Activated T-helper 1 cell treated with Interleukin-2 at 50 U/mL for 16 hours (primary cell): ENCODE measurements at regions not wholly inside any gene's neighbourhood (a gene's known extent, or its start where the extent isn't known, plus 50 kb on each side); places are given as distances from the start of the nearest gene placed in this dataset.

Experiments used
- DNase-seq: peaks from one replicate; pipeline ENCODE4 v3.0.0-alpha.2; 2020; ENCODE audit warnings: low read depth

DNA sequence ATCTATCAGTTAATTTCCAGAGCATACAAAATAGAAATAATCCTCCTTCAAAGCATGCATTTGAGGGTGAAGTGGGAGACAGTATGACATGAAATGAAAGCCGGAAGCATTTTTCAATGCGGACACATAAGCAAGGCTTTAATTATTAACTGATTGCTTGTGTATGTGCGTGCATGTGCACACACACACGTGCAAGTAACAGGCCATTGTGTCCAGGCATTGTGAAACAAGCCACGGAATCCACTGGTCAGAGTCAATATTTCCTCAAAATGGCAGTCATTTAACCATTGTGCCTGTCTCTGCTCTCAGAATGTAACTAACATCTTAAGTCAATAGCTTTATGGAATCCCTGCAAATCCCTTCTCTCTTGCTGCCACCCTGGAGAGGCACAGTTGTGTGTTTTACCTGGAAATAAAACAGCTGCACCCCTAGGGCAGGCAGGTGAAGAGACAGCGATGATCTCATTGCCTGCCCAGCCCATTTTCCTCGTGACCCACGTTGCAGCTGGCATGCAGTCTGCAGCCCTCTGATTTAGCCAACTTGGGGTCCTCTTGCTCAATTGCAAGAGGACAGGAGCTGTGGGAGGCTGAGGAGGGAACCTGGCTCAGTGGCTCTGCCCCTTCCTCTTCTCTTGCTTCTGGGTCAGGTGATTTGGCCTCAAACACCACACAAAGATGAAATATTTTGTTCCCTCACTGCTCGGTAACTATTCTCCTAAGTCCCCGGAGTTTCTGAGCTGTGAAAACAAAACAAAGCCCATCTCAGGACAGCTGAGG, 500.9 kb upstream of the ZMIZ1 start:
- DNase-seq: no peak

DNA sequence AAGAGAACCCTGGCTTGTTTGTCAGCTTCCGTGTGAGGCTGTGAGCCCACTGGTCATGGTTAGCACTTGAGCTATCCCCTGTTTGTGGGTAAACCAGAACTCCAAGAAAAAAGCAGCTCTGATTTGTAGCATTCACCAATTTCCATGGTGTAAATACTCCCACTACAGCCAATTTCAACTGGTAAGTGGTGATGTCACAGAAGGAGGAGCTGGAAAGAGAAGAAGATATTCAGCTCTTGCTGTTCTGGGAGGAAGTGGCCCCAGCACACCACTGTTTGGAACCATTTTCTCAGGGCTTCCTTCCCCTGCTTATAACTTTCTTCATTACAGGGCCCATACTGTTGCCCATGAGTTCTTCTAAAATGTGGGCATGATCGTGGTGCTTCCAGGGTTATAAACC, 500.1 kb upstream of the ZMIZ1 start:
- no peak for DNase-seq

DNA sequence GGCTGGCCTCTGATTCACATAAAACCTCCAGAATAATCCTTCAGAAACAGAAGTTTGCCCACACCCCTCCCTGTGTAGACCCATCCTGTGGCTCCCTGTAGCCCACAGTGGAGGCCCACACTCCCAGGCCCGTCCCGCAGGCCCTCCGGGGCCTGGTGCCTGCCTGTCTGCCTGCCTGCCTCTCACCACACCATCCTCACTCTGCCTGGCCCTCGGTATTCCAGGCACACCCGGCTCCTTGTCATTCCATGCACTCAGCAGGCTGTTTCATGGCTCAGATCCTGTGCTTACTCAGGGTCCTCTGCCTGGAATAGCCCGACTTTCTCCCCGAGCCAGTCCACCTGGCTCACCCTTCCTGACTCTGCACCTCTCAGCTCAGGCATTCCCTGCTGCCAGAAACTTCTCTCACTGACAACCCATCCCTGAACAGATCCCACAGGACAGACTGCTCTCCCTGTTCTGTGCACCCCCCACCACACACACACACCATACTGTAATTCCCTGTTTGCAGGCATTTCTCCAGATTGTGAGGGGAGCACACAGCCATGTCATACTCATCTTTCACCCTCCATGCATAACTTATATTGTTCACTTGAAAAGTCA, 498.0 kb upstream of the ZMIZ1 start:
- no peak for DNase-seq

DNA sequence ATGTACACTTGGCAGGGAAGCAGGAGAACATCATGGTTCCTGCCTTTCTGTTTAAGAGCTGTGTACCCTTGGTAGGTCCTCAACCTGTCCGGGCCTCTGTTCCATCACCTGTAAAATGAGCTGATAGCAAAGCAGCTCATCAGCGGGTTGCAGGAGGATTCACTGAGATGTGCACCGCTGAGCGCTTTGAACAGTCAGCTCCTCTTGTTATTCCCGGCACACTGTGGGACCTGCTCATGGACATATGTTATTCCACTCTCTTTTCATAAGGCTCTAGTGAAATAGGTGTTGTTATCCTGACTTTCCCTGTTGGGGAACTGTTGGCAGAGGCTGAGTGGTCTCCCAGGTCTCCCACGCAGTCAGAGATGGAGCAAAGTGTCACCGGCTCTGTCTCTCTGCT, 497.5 kb upstream of the ZMIZ1 start:
- DNase-seq: no peak

DNA sequence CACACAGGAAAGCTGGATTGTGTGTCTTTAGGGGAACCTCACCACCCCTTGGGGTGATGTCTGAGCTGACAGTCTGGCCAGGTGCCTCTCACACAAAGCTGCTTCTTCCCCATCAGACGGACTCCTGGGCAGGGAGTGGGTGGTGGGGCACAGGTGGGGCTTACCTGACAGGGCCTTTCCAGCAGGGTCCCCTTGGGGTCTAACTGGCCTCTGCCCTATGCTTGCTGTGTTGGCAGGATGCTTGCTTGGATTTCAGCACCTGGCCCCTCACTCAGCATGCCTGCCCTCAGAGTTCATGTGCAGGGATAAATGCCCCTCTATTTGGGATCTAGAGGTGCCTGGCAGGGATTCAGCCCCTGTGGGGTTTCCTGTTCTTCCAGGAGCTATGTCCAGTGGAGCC, 496.9 kb upstream of the ZMIZ1 start:
- no peak for DNase-seq

DNA sequence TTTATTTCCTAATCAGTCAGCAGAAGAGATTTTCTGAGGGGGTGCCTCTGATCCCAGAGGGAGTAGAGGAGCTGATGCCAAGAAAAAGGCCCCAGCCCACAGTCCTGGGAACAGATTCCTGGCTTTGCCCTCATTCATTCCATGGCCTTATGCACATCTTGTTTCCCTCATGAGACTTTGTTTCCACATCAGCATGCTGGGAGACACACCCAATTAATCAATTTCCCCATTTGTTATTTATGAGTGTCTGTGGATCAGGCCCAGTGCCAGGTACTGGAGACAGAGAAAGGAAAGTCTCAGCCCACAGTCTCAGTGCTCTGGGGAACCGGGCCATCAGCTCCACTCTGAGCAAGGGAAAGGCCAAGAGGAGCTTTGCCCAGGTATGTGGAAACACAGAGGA, 496.2 kb upstream of the ZMIZ1 start:
- no peak for DNase-seq

DNA sequence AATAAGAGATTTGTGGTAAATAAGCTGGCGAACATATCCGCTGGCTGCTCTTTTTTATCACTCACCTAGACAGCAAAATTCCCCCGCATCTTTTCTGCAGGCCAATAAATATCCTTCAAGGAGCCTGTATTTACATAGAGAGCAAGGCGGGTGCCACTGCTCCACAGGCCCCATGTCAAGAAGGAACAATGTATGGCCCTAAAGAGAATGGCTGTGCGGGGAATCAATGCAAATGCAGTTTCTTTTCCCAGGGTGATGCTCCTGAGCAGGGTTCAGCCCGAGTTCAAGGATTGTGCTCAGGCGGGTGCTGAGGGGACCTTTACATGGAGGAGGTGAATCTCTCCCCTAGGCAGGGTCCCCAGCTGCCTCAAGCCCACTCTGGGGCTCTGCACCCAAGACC, 494.2 kb upstream of the ZMIZ1 start:
- DNase-seq: no peak

DNA sequence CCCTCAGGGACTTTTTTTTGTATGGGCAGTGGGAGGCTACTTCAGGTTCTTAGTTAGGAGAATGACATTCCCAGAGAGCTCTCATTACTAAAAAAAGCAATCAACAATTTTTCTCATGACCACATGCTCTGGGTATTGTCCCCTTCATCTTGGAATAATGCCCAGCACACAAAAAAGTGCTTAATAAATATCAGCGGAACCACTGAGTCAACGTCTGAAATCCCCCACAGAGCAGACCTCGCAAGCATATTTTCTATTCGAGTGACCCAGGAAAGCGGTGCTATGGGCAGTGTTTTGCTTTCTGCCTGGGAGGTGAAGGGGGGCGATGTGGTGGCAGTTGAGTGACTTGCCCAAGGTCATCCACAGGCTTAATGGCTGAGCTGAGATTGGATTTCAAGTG, 493.4 kb upstream of the ZMIZ1 start:
- DNase-seq: no peak

DNA sequence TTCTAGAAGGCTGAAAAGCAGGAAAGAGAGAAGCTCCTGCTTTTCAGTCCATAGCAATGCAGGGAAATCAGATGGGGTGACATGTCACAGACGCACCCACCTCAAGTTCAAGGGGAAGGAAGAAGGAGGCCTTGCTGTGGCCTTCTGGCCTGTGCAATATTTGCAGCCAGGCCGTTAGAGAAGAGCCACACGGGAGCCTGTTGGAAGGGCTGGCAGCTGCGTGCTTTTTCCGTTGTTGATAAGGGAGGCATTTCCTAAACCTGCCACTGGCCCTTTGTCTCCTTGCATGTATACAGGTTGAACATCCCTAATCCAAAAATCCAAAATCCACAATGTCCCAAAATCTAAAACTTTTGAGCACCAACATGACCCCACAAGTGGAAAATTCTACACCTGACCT, 492.5 kb upstream of the ZMIZ1 start:
- no peak for DNase-seq

DNA sequence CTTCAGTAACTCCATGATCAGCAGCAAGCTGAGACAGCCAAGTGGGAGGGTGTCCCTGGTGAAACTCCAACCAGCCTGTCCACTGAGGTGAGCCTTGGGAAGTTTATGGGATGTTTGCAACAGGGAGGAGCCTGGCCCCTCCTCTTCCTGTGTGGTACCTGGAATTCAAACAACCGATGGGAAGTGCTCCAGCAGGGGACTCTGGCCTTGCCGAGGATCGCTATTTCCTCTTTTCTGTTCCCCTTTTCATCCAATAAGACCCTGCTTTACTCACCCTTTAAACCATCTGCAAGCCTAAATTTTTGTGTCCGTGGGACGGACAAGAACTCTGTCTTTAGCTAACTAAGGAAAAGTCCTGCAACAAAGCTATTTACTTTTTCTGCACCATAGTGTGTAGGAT, 491.1 kb upstream of the ZMIZ1 start:
- no peak for DNase-seq

DNA sequence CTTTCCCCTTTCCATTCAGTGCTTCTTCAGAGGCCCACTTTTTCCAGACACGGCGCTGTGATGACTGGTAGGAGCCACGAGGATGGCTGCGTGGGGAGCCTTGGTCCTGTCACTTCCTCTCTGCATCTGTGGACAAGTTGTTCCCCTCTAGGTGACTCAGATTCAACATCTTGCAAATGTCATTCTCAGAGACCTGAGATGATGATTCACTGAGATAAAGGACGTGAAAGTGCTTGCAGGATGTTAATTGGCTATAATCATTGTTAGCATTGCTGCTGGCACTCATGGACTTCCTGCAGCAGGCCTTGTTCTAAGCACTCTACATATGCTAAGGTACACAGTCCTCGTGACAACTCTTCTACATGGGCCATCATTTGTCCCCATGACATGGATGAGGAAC, 489.8 kb upstream of the ZMIZ1 start:
- DNase-seq: no peak

DNA sequence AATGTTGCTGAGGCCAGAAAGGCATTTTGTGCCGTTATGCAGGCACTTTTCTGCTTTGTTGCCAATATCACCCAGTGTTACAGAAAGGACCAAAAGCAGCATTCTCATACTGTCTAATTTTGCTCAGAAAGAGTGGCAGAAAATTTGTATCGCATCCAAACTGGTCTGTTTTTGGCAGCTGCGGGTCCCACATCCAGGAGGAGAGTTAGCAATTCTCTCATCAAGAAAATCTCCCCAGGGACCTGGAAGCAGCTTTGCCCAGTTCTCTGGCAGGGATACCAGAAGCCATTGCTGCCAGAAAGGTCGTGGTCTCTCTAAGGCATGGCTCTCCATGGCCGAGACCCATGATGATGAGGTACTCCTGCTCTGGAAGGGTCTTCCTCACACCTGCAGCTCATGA, 489.2 kb upstream of the ZMIZ1 start:
- no peak for DNase-seq

DNA sequence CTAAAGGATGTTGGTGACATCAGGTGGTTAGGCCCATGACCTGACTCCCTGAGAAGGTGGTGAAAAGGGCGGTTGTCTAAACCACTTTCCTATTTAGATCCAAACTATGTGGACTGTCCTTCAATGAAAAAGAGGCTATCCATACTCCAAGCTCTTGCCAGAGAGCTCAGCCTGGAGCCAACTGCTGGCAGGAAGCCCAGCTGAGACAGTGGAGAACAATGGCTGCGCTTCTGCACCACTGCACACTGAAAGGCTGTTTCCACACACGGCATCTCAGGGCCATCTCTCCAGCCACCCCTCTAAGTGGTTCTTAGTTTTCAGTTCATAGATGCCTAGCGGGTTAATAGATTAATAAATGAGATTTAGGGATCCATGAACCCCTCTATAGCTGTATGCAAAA, 488.8 kb upstream of the ZMIZ1 start:
- DNase-seq: no peak

DNA sequence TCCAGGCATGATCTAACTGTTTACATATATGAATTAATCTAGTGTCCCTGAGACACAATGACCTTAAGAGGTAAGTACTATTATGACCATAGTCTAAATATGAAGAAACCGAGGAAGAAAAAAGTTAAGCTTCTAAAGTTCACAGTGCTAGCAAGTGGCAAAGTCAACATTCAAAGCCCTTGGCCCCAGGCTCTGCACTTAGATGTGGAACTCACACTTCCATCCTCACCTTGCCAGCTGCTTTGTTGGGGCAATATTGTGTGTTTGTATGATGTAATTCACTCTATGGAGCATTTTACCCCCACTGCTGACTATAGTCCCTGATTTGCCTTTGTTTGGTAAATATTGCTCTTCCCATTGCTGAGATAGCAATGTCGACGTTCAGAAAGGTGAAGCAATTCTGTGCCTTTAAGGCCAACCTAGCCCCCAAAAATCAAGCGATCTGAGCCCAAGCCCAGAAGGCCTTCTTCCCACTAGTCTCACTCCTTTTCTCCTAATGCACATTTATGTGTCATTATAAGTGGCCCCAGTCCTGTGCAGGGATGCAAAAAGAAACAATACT, 487.6 kb upstream of the ZMIZ1 start:
- DNase-seq: no peak

DNA sequence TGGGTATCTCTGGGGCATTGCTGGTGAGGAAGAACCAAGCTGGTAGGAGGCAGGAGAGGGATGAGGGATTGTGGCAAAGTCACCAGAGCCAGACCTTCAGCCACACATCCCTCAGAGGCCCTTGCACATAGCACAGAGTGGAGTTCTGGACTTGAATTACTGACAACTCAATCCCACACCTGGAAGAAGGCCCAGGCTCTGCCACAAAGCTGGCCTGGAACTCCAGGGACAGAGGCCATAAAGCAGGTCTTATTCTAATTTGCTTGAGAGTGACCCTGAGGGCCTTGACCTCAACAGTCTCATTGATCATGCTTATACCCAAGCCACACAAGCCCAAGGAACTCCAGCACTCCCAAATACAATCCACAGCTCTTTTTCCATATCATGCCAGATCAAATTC, 486.2 kb upstream of the ZMIZ1 start:
- DNase-seq: no peak

DNA sequence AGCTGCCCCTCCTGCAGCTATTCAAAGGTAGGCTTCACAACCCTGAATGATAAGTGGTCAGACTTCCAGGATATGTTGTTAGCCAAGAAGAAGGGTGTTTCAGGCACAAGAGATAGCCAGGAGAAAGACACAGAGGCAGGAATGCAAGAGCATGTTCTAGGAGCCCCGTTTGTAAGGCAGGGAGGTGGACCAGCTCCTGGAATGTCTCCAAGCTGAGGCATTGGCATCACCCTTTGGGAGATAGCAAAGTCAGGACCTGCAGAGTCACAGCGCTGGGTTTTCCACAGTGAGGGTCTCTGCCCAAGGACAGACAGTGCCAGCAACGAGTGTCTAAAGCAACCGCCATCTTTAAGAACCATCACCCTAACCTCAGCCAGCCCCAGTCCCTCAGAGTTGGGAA, 484.5 kb upstream of the ZMIZ1 start:
- DNase-seq: no peak

DNA sequence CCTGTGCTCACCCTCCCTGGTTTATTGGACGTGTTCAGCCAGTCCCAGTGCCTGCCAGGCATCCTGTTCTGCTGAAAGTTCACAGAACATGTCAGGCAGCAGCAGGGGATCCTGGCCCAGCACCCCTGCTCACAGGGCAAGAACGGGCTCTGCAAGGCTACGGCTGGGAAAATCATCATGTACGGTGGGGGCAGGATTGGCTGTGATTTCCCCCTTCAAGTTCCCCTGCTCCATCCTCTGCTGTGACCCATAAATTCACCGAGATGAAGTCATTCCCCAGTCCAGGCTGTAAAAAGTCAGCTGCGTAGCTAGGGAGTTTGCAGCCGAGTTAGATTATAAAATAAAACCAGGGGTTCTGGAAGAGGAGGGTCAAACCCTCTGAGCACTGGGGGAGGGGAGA, 484.1 kb upstream of the ZMIZ1 start:
- DNase-seq: no peak

DNA sequence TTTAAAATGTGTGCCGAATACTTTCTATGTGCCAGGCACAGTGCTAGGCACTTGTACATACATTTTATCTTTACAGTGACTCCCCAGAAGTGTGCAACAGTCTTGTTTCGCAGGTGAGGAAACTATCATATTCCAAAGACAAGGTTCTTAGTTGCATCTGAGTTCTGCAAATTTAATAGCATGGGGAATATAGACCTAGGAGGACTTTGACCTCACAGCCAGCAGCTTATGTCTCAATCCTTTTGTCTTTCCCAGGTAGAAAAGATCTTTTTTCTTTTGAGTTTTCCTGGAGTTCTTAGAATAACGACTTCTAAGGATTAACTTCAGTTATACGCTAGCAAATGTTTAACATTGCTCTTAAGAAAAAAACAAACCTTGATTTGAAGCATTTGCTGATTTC, 482.8 kb upstream of the ZMIZ1 start:
- DNase-seq: no peak

DNA sequence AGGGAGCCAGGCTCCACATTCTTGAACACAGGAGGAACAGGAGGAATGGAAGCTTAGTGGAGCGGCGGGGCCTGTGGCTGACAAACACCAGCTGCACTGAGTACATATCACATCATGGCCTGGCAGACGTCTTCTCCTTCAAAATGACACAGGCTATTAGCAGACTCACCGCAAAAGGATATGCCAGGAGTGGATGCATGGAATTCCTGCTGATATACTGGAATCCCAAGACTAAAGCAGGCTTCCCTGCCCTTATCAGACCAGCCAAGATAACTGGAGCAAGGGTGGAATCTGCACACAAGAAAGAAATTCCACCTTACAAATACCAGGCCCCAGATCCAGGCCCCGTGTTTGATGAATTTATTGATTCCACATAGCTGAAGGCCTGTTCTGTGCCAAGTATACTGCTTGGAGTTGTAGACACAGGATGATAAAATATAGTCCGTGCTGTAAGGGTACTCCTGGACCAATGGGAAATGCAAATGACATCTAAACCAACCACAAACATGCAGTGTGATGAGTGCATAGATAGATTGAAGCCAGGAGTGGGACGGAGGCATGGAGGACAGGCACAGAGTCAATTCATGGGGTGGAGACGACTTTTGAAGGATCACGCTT, 480.5 kb upstream of the ZMIZ1 start:
- DNase-seq: no peak

DNA sequence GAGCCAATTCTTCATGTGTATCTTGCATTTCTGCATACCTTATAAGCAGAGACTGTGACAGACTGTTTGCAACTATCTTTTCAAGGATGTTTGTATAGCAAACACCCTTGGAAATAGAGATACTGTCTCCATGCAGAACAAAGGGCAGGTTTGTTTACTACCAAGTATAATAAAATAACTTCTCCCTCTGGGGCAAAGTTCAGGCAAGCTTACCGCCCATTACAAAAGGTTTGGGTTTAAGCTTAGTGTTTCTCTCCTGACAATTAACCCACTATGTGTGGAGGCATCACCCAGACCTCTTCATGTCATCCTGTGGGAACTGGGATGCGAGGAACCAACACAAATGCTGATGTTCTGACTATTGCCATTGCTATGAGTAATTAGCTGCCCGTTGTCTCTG, 479.1 kb upstream of the ZMIZ1 start:
- no peak for DNase-seq

DNA sequence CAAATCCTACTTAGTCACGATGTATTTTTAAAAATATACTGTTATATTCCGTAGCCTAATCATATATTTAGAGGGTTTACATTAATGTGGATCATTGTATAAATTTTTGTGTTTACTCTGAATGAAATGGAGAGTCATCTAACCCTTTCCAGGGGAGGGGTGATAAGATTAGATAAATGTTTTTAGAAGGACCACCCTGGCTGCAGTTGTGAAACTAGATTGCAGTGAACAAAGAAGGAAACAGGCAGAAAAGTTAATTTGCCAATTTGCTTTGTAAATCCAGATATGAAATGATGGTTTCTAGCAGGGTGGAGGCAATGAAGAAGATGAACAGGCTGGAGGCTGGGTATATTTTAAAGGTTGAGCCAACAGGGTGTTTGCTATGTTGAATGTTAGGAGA, 477.7 kb upstream of the ZMIZ1 start:
- no peak for DNase-seq

DNA sequence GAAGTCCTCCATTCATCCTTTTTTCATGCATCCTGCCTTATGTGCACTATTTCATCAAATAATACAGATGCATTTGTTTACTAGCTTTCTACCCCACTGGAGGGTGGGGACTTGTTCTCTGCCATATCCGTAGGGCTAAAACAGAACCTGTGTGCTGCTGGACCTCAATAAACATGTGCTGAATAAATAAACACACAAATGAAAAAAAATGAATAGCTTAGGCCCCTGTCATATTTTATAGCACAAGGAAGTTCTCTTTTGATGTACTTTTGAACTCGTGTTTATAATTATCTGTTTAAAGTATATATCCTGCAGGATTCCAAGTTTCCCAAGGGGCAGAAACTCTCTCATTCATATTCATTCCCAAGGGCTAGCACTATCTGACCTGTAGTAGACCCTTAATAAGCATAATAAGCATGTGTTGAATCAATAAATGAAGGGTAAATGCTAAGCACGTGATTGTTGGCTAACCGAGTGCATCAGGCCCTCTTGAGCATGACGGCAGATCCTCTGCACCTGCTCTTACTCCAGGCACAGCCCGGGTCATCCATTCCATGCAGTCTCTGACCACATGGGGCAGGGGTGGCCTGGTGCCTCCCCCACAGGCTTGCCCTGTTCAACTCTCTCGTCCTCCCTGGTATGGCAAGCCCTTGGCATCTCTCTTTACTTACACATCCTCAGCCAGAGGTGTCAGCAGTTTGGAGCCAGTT, 474.1 kb upstream of the ZMIZ1 start:
- no peak for DNase-seq

DNA sequence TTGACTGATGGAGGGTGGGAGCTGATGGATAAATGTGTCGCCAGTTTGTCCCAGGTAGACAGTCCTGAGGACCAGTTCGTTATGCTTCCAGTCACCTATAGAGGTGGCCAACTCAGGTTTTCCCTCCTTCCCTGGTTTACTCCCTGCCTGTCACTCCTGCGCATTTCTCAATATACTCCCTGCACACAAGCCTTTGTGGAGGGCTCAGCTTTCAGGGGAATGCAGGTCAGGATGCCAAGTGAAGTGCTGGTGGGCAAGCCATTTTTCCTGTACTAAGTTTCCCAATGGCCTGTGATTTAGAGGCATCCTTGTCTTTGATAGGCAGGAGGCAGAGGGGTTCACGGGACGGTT, 473.5 kb upstream of the ZMIZ1 start:
- no peak for DNase-seq
